BLaER1 treated with 17β-estradiol and CSF1 and Interleukin-3, amounts not matched to agents 10 nM and 100 nM (cell line): ENCODE measurements at regions not wholly inside any gene's neighbourhood (a gene's known extent, or its start where the extent isn't known, plus 50 kb on each side); places are given as distances from the start of the nearest gene placed in this dataset.
A peak's percentile ranks its signal among the peaks of the same experiment; 100 is the strongest.

ENCODE experiments used
- H3K27ac ChIP-seq, 11 experiments: shearing (Covaris generic); formaldehyde crosslinking; 2 replicates each; pipeline ENCODE4 v1.8.1; 2022
- H3K27me3 ChIP-seq, 11 experiments: shearing (Covaris generic); formaldehyde crosslinking; 2 replicates each; pipeline ENCODE4 v1.8.1; 2022
- H3K36me3 ChIP-seq, 11 experiments: shearing (Covaris generic); formaldehyde crosslinking; 2 replicates each; pipeline ENCODE4 v1.8.1; 2022
- H3K4me1 ChIP-seq, 10 experiments: shearing (Covaris generic); formaldehyde crosslinking; 2 replicates each; pipeline ENCODE4 v1.8.1; 2022
- H3K4me2 ChIP-seq, 11 experiments: shearing (Covaris generic); formaldehyde crosslinking; 2 replicates each; pipeline ENCODE4 v1.8.1; 2022
- H3K4me3 ChIP-seq, 10 experiments: shearing (Covaris generic); formaldehyde crosslinking; 2 replicates each; pipeline ENCODE4 v1.8.1; 2022
- H3K9ac ChIP-seq, 11 experiments: shearing (Covaris generic); formaldehyde crosslinking; 2 replicates each; pipeline ENCODE4 v1.8.1; 2022
- H3K9me3 ChIP-seq, 11 experiments: shearing (Covaris generic); formaldehyde crosslinking; replicated peaks in 1 of 11; 2 replicates each; pipeline ENCODE4 v1.8.1; 2022
- H4K20me1 ChIP-seq, 11 experiments: shearing (Covaris generic); formaldehyde crosslinking; 2 replicates each; pipeline ENCODE4 v1.8.1; 2022
- Cebpa-rat ChIP-seq, 11 experiments: shearing (Covaris generic); IDR thresholded peaks; 2 replicates each; pipeline ENCODE4 v1.8.1; 2022

GRCh38 chrX:39214387-39215126 lies 413.3 kb downstream of the MID1IP1 start:
- Histone ChIP-seq H3K9me3 (peaks cover 0 to 6% (median 0%) of the 10 kb centered on the region in 11 experiments; a peak in 1 of 22 replicates), H4K20me1 (no peaks in the 10 kb centered on the region), H3K27ac (no peak overlapping the region), H3K36me3 (no peaks in the 10 kb centered on the region), H3K4me3 (no peak overlapping the region), H3K27me3 (no peaks in the 10 kb centered on the region; a peak in 1 of 22 replicates), H3K4me2 (no peak overlapping the region), H3K9ac (no peak overlapping the region), H3K4me1 (no peaks in the 10 kb centered on the region)
- TF ChIP-seq Cebpa-rat (IDR thresholded peaks at IDR 0.05), result no peak

GRCh38 chrX:39220952-39221351 lies 419.7 kb downstream of the MID1IP1 start:
- Histone ChIP-seq H3K36me3 (no peaks in the 10 kb centered on the region), H3K27me3 (no peaks in the 10 kb centered on the region; a peak in 1 of 22 replicates)

GRCh38 chrX:39222346-39223113 lies 421.3 kb downstream of the MID1IP1 start:
- H3K9ac ChIP-seq, result no peak overlapping the region
- no peak for TF ChIP-seq Cebpa-rat (IDR thresholded peaks at IDR 0.05)
- peaks cover 0 to 3% (median 2%) of the 10 kb centered on the region in 10 experiments; a peak in 10 of 20 replicates for H3K4me1 ChIP-seq
- no peak overlapping the region for H3K4me2 ChIP-seq
- H4K20me1 ChIP-seq, result no peaks in the 10 kb centered on the region
- peaks cover 0 to 4% (median 0%) of the 10 kb centered on the region in 11 experiments; a peak in 2 of 22 replicates for H3K9me3 ChIP-seq
- no peak overlapping the region for H3K27ac ChIP-seq
- H3K36me3 ChIP-seq, result no peaks in the 10 kb centered on the region
- H3K27me3 ChIP-seq, result no peaks in the 10 kb centered on the region; a peak in 1 of 22 replicates
- no peak overlapping the region for H3K4me3 ChIP-seq

More at GRCh38 chrX:39220952-39221351, 419.7 kb downstream of the MID1IP1 start:
- Histone ChIP-seq H4K20me1 (no peaks in the 10 kb centered on the region), H3K4me3 (no peak overlapping the region), H3K27ac (no peak overlapping the region), H3K9ac (no peak overlapping the region), H3K9me3 (peaks cover 0 to 4% (median 0%) of the 10 kb centered on the region in 11 experiments; a peak in 2 of 22 replicates), H3K4me1 (no peaks in the 10 kb centered on the region), H3K4me2 (no peak overlapping the region)
- TF ChIP-seq Cebpa-rat (IDR thresholded peaks at IDR 0.05), result no peak

DNA sequence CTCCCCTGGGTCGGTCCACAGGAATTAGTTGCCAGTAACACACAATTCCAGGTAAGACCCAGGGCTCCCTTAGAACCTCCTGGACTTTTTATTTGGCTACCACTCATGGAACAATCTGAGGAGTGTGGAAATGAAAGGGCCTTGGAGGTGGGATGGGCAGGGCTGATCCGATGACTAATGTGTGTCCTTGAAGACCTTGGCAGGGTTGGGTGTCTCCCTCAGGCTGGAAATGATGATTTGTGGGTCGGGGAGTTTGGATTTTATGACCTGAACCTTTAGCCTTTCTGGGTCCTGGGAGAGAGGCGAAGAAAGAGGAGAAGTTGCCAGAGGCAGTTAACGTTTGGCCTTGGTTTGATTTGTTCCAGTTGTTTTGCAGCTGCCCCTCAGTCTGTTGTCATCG lies 425.0 kb downstream of the MID1IP1 start:
- Histone ChIP-seq H3K27ac (no peak overlapping the region), H3K4me1 (peaks cover 0 to 13% (median 11%) of the 10 kb centered on the region in 10 experiments; a peak in 13 of 20 replicates), H3K9me3 (peaks cover 0 to 4% (median 0%) of the 10 kb centered on the region in 11 experiments; a peak in 1 of 22 replicates), H4K20me1 (no peaks in the 10 kb centered on the region), H3K36me3 (no peaks in the 10 kb centered on the region), H3K9ac (no peak overlapping the region), H3K4me3 (no peak overlapping the region), H3K4me2 (no peak overlapping the region), H3K27me3 (no peaks in the 10 kb centered on the region)
- TF ChIP-seq Cebpa-rat (IDR thresholded peaks at IDR 0.05), result no peak

GRCh38 chrX:39227371-39227770 lies 426.1 kb downstream of the MID1IP1 start:
- H3K36me3 ChIP-seq, result no peaks in the 10 kb centered on the region
- H3K4me1 ChIP-seq, result peaks cover 0 to 13% (median 11%) of the 10 kb centered on the region in 10 experiments; a peak in 13 of 20 replicates
- no peaks in the 10 kb centered on the region for H4K20me1 ChIP-seq
- peak overlapping the region in 8 of 11 experiments; percentile 16 to 46 (median 40); a peak in 14 of 22 replicates for H3K4me2 ChIP-seq
- H3K27ac ChIP-seq, result no peak overlapping the region
- no peak for TF ChIP-seq Cebpa-rat (IDR thresholded peaks at IDR 0.05)
- H3K9ac ChIP-seq, result no peak overlapping the region
- H3K4me3 ChIP-seq, result no peak overlapping the region
- H3K27me3 ChIP-seq, result no peaks in the 10 kb centered on the region
- H3K9me3 ChIP-seq, result peaks cover 0 to 4% (median 0%) of the 10 kb centered on the region in 11 experiments; a peak in 1 of 22 replicates

- no peaks in the 10 kb centered on the region for H3K27me3 ChIP-seq
- H3K4me1 ChIP-seq, result peaks cover 0 to 40% (median 28%) of the 10 kb centered on the region in 10 experiments; a peak in 16 of 20 replicates
- H3K9me3 ChIP-seq, result peaks cover 0 to 17% (median 9%) of the 10 kb centered on the region in 11 experiments; a peak in 13 of 22 replicates
- no peak overlapping the region for H3K9ac ChIP-seq
- no peak overlapping the region for H3K27ac ChIP-seq
- H3K36me3 ChIP-seq, result no peaks in the 10 kb centered on the region
- peak overlapping the region in 3 of 11 experiments; percentile 47 to 71 (median 70); a peak in 3 of 22 replicates for H3K4me2 ChIP-seq
- H3K4me3 ChIP-seq, result no peak overlapping the region
- no peak for TF ChIP-seq Cebpa-rat (IDR thresholded peaks at IDR 0.05)
- no peaks in the 10 kb centered on the region for H4K20me1 ChIP-seq
These were observed 436.7 kb downstream of the MID1IP1 start for GRCh38 chrX:39238006-39238405.

GRCh38 chrX:39242187-39242586 lies 440.9 kb downstream of the MID1IP1 start:
- H3K4me2 ChIP-seq, result no peak overlapping the region
- no peaks in the 10 kb centered on the region for H3K27me3 ChIP-seq
- peaks cover 0 to 17% (median 9%) of the 10 kb centered on the region in 11 experiments; a peak in 13 of 22 replicates for H3K9me3 ChIP-seq
- no peaks in the 10 kb centered on the region for H4K20me1 ChIP-seq
- H3K4me1 ChIP-seq, result peaks cover 0 to 40% (median 28%) of the 10 kb centered on the region in 10 experiments; a peak in 16 of 20 replicates
- TF ChIP-seq Cebpa-rat (IDR thresholded peaks at IDR 0.05), result no peak
- no peak overlapping the region for H3K9ac ChIP-seq
- H3K27ac ChIP-seq, result no peak overlapping the region
- no peak overlapping the region for H3K4me3 ChIP-seq
- no peaks in the 10 kb centered on the region for H3K36me3 ChIP-seq

GRCh38 chrX:39244147-39244546 lies 442.9 kb downstream of the MID1IP1 start:
- Histone ChIP-seq H3K4me1 (peaks cover 0 to 26% (median 18%) of the 10 kb centered on the region in 10 experiments; a peak in 16 of 20 replicates), H3K36me3 (no peaks in the 10 kb centered on the region), H4K20me1 (no peaks in the 10 kb centered on the region), H3K4me3 (no peak overlapping the region), H3K27ac (no peak overlapping the region), H3K9me3 (no peaks in the 10 kb centered on the region), H3K4me2 (no peak overlapping the region), H3K9ac (no peak overlapping the region), H3K27me3 (no peaks in the 10 kb centered on the region)
- TF ChIP-seq Cebpa-rat (IDR thresholded peaks at IDR 0.05), result no peak

DNA sequence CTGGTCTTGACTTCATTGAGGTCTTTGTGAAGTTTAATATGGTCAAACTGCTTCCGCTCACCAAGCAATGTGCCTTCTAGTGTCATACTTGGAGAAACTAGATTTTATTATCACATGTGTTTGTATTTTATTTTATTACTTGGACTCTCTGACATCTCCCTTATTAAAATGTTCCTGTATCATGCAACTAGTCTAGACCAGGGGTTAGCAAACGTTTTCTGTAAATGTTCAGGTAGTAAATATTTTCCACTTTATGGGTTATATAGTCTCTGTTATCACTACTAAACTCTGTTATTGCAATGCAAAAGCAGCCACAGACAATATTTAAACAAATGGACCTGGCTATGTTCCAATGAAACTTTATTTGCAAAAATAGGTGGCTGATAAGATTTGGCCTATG lies 443.8 kb downstream of the MID1IP1 start:
- Histone ChIP-seq H3K9ac (no peak overlapping the region), H3K4me3 (no peak overlapping the region), H3K36me3 (no peaks in the 10 kb centered on the region), H3K4me2 (no peak overlapping the region), H3K4me1 (peaks cover 0 to 18% (median 10%) of the 10 kb centered on the region in 10 experiments; a peak in 15 of 20 replicates), H3K27ac (no peak overlapping the region), H3K27me3 (no peaks in the 10 kb centered on the region), H3K9me3 (no peaks in the 10 kb centered on the region), H4K20me1 (no peaks in the 10 kb centered on the region)
- no peak for TF ChIP-seq Cebpa-rat (IDR thresholded peaks at IDR 0.05)
